ENCODE measurements at regions not wholly inside any gene's neighbourhood (a gene's known extent, or its start where the extent isn't known, plus 50 kb on each side); places are given as distances from the start of the nearest gene placed in this dataset.

- no peak for DNase-seq (ENCODE audit: low spot score)
Observed at GRCh38 chr2:5842326-5842725, 150.1 kb downstream of the SOX11 start.

GRCh38 chr2:5845798-5846330 lies 153.7 kb downstream of the SOX11 start:
- DNase-seq (ENCODE audit: low spot score), result no peak

GRCh38 chr2:5846881-5847280 lies 154.7 kb downstream of the SOX11 start:
- DNase-seq (ENCODE audit: low spot score), result no peak

GRCh38 chr2:5849562-5849961 lies 157.4 kb downstream of the SOX11 start:
- DNase-seq (ENCODE audit: low spot score), result no peak

DNA sequence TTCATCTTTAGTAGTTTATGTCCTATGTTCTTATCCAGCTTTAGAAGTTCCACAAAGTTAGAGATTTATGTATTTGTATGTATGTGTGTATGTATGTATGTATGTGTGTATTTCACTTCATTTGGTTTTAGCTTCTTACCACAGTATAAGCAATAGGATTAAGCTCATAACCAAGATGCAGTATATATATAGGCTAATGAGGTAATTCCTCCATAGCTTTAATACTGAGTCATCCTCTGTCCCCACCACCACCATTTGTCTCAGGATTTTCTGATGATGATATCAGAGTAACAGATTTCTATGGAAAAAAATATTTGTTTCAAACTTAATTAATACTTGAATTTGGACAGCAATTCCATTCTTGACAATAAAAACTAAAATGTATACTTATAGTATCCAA lies 159.2 kb downstream of the SOX11 start:
- DNase-seq (ENCODE audit: low spot score), result no peak

DNA sequence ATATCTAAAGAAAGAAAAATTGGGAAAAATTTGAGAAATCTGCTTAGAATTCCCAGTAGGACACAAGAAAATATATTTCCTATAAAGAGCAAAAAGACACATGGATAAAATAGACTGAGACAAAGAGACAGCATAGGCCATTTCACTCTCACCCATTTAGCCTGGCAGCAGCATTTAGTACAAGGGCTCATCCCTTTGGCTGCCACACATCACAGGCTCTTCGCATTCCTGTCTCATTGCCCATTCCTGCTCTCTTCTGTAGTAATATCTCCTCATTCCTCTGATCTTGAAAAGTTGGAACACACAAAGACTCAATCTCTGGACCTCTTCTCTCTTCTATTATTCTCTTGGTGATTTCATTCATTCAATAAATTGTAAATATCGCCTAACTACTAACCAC lies 162.6 kb downstream of the SOX11 start:
- DNase-seq (ENCODE audit: low spot score), result no peak

DNA sequence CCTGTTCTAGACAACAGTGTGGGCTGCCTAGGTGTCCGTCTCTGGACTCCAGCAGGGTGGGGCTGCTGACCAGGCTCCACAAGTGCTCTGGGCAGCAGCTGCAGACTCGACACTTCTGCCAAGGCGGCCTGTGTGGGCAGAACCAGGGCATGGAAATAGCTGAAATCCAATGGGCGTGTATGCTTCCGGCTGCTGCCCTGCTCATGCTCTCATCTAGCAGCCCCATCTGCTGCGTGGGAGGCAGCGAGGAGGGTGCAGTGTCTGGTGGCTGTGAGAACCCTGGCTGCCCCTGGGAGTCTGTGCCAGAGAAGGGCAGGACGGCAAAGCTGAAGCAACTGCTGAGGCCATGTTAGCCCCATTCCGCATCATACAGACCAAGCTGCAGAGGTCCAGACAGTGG lies 174.9 kb downstream of the SOX11 start:
- no peak for DNase-seq (ENCODE audit: low spot score)

GRCh38 chr2:5868931-5869330 lies 176.7 kb downstream of the SOX11 start:
- DNase-seq (ENCODE audit: low spot score), result no peak

DNA sequence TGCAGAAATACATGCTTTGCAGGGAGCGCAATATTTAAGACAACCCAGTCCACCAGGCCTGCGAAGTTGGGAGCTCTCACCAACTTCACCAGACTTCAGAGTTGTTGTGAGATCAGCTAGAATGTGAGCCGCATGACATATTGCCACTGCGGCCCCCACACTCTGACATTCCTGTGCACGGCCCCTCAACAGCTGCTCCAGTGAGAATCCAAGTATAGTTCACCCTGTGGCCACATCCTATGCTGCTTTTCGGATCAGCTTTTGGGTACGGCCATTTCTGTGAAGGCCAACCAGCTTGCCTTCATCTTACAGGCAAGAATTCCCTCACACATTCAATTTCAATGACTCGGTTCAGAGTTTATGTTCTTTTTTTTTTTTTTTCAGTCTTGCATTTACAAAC lies 177.8 kb downstream of the SOX11 start:
- DNase-seq (ENCODE audit: low spot score), result no peak

DNA sequence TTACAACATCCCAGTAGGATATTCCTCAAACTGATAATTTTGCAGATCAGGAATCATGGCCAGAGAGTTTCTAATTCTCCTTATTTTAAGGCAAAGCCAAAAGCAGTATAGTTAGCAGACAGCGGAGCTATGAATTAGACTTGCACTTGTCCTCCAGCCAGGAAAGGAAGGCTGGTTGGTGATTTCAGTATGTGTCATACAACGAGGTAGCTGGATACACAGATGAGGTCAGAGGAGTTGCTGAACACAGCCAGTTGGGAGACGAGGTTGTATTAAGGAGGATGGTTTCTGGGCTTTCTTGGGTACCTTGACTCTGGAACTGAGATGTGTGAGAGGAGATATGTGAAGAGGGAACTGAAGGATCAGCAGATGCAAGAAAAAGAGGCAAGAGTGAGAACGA lies 185.2 kb downstream of the SOX11 start:
- no peak for DNase-seq (ENCODE audit: low spot score)

GRCh38 chr2:5885451-5886173 lies 193.4 kb downstream of the SOX11 start:
- DNase-seq (ENCODE audit: low spot score), result no peak

DNA sequence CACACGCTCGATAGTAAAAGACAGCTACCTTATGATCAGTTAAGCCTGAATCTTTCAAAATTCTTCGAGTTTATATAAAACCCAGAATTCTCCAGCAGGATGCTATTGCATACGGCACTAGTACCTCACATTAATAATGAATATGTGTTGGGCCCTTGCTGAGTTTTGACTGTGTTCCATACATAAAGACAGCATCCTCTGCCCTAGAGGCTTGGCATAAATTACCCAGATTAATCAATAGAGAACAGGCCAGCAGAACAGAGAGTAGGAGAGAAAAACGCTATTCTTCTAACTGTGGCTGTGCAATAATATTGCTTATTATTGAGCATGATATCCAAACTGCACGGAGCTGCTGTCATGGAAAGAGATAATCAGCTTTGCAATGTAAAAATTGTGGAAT lies 194.3 kb downstream of the SOX11 start:
- no peak for DNase-seq (ENCODE audit: low spot score)

DNA sequence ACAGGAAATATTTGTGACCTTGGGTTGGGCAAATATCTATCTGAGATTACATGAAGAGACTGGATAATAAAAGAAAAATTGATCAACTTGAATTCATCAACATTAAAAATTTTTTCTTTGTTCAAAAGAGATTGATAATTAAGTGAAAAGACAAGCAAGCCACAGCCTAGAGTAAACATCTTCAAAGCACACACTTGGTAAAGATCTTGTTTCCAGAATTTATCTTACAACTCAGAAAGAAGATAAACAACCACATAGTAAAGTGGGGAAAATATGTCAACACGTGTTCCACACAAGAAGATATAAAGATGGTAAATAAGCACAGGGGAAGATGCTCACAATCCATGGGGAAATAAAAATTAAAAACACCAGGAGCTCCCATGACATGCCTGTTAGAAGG lies 195.9 kb downstream of the SOX11 start:
- DNase-seq (ENCODE audit: low spot score), result no peak

DNA sequence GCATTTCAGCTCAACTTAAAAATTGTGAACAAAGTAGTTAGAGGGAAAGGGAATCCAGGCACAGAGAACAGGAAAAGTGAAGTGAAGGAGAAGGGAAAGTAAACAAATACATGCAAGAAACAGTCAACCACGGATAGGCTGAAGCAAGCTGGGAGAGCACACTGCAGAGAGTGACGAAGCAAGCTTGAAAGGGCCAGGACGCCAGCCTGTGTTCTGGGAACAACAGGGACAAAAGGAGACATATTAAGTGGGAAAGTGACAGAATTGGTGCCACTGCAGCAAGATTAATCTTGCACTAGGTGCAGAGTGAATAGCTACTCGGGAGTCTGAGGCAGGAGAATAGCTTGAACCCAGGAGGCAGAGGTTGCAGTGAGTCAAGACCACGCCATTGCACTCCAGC lies 197.3 kb downstream of the SOX11 start:
- no peak for DNase-seq (ENCODE audit: low spot score)

GRCh38 chr2:5894355-5894754 lies 202.2 kb downstream of the SOX11 start:
- DNase-seq (ENCODE audit: low spot score), result no peak

- no peak for DNase-seq (ENCODE audit: low spot score)
Observed at GRCh38 chr2:5895284-5895683, 203.1 kb downstream of the SOX11 start.

GRCh38 chr2:5897249-5897648 lies 205.1 kb downstream of the SOX11 start:
- DNase-seq (ENCODE audit: low spot score), result no peak

DNA sequence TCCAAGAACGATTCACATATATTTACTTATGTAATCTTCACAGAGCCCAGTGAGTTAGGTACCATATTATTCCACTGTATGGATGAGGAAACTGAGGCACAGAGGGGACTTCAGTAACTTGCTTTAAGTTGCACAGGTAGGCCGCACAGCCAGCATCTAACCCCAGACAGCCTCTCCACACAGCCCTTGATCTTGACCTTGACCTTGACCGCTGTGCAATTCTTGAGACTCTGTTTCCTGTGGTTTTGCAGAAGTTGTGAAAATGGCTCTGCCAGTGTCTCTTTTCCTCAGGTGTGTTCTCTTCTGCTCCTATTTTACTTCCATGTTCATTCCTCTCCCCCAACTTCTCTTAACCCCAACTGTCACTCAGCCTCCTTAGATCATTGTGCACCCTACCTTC lies 206.5 kb downstream of the SOX11 start:
- no peak for DNase-seq (ENCODE audit: low spot score)

GRCh38 chr2:5905661-5906060 lies 213.5 kb downstream of the SOX11 start:
- DNase-seq (ENCODE audit: low spot score), result no peak

DNA sequence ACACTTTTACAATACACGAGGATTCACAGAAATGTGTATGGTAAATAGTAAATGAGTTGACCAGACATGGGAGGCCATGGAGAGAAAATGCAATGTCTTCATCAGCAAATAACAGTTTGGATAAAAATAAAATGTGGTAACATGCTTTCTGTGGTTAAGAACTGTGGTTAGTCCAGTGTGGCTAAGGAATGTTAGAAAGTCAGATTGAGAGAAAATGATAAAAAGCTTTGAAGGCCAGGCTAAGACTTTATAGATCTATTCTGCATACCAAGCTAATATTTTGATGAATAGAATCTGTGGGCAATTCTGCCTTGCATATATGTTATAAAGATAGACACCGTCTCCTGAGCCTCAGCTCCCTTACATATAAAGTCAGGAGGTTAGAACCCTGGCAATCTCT lies 215.9 kb downstream of the SOX11 start:
- no peak for DNase-seq (ENCODE audit: low spot score)

DNA sequence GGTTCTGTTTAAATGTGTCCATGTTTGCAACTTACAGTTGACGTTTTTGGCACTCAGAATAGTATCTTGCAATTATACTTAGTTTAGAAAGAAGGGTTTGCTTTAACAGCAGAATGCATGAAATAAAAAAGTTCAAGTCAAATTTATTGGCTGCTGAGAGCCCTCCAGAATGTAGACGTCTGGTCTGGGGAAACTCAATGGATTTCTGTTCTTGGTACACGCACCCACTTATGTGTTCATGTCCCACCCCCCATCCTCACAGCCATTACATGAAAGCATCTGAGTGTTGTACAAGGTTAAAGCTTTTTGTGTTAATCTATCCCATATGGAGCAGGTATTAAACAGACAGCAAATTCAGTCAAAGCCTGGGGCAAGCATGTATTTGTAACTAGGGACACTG lies 219.5 kb downstream of the SOX11 start:
- DNase-seq (ENCODE audit: low spot score), result no peak

DNA sequence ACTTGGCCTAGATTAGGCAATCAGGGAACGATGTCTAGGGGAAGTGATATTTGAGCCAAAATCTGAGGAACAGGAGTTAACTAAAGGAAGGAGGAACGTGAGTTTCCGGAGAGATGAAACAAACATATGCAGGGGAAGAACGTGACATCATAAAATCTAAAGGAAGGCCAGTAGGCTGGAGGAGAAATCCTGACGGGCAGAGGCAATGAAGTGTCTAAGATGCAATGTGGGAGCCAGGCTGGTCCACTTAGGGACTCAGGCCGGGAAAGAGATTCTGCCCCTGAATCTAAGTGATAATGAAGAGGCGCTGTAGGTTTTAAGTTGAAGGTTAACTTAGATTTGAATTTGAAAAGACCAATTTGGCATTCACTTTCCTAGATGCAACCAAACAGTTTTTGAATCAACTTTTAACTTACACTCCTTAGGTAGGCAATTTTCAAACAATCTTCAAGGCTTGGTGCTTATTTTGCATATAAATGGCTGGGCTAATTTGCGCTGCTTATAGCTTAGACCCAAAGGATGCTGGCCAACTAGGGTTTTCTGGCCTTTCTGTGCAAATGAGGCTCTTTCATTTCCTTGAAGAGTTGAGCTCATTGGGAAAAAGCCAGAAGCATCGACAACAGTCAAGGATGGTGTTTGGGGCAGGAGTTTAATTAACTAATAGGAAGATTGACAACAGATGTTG lies 221.7 kb downstream of the SOX11 start:
- DNase-seq (ENCODE audit: low spot score), result no peak

DNA sequence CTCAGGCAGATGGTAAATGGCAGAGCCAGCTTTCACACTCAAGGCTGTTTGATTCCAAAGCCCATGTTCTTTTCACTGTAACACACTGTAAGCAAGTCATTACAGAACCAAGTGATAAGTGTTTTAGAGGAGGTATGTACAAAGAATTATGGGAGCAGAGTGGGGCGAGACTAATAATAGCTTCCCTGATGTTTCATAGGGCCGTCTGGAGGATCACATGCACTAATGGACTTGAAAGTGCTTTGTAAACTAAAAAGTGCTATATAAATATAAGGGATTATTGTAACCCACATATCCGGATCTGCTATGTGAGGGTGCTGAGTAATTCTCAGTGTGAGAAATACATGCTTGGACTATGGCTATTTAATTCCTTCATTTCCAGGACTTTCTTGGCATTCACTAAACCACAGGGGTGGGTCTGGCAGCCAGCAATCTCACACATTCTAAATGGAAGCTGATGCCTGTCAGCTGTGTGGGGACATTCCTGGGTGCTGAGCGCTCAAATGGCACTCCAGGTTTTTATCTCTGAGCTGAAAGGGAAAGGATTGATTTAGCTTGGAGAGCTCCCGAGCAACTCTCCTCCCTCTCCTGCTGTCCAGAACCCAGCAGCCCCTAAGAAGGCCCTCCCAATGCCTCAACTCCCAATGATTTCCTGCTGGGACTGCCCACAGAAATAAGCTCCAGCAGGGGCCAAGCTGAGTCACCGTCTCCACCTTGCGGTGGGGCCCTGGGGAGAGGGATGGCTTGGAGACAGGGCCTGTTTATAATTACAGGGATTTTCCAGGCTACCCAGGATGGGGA lies 222.8 kb downstream of the SOX11 start:
- DNase-seq (ENCODE audit: low spot score), result no peak

Data from hematopoietic multipotent progenitor cell treated with erythropoietin and hydrocortisone succinate and interleukin-3 and kit ligand, for 17 days (in vitro differentiated cells).